IgD-negative memory B cell (primary cell): ENCODE measurements at regions not wholly inside any gene's neighbourhood (a gene's known extent, or its start where the extent isn't known, plus 50 kb on each side); places are given as distances from the start of the nearest gene placed in this dataset.

Source experiments
- H3K27ac Mint-ChIP-seq, 3 donors: one replicate each; pipeline ENCODE4 v1.8.0; 2020 to 2022; ENCODE audit warnings: mild to moderate bottlenecking in 3 of 3, mixed read lengths in 3 of 3, moderate library complexity in 1 of 3
- H3K27me3 Mint-ChIP-seq: one replicate; pipeline ENCODE4 v1.8.0; 2021; ENCODE audit warnings: mixed read lengths
- H3K36me3 Mint-ChIP-seq: one replicate; pipeline ENCODE4 v1.8.0; 2020; ENCODE audit warnings: mild to moderate bottlenecking, mixed read lengths
- H3K4me1 Mint-ChIP-seq, 3 donors: one replicate each; pipeline ENCODE4 v1.8.0; 2020 to 2022; ENCODE audit warnings: mixed read lengths in 3 of 3, mild to moderate bottlenecking in 1 of 3
- H3K4me3 Mint-ChIP-seq, 4 donors: one replicate each; pipeline ENCODE4 v1.8.0; 2020 to 2022; ENCODE audit warnings: mild to moderate bottlenecking in 4 of 4, mixed read lengths in 4 of 4, moderate library complexity in 3 of 4
- H3K9me3 Mint-ChIP-seq, 3 donors: one replicate each; pipeline ENCODE4 v1.8.0; 2020 to 2021; ENCODE audit warnings: mixed read lengths in 3 of 3, mild to moderate bottlenecking in 1 of 3

DNA sequence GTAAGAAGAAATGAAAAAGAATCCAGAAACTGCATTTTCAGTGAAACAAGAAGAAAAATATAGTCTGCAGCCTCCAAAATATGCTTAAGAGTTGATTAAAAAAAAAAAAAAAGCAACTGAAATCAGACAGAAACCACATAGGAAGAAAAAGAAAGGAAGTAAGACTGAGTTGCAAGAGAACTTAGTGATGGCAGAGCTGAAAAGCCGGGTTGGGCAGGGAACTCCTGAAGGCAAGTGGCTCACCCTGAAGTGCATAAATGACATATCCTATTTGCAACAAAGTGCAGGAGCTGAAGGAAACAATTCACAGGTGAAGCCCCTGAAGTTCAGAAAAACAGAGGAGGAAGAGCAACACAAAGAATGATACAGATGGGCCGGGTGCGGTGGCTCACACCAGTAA, 108.8 kb upstream of the SLC25A36 start:
- H3K4me1 Mint-ChIP-seq: peaks cover 5 to 9% (median 6%) of the 10 kb centered on the region in 3 donors
- peaks cover 5% of the 10 kb centered on the region for H3K27me3 Mint-ChIP-seq
- peaks cover 2% of the 10 kb centered on the region for H3K36me3 Mint-ChIP-seq
- peak overlapping the region in 2 of 4 donors; percentile 75 to 77 for H3K4me3 Mint-ChIP-seq
- H3K27ac Mint-ChIP-seq: no peak overlapping the region
- H3K9me3 Mint-ChIP-seq: peaks cover 0 to 4% (median 0%) of the 10 kb centered on the region in 3 donors

DNA sequence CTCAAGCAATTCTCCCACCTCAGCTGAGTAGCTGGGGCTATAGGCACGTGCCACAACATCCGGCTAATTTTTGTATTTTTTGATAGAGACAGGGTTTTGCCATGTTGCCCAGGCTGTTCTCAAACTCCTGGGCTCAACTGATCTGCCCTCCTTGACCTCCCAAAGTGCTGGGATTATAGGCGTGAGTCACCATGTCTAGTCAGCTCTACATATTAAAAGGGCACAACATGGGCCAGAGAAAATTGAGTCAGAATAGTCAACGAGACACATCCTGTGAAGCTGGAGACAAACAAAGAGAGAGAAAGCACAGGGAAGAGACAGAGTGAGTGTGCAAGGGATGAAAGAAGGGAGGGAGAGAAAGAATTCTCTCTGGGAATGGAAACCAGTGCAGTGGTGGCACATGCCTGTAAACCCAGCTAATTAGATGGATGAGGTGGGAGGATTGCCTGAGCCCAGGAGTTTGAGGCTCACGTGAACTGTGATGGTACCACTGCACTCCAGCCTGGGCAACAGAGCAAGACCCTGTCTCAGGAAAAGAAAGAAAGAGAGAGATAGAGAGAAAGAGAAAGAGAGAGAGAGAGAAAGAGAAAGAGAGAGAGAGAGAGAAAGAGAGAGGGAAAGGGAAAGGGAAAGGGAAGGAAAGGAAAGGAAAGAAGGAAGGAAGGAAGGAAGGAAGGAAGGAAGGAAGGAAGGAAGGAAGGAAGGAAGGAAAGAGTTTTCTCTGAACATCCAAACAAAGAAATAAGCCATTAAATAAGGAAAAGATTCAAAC, 107.2 kb upstream of the SLC25A36 start:
- Mint-ChIP-seq H3K36me3 (peaks cover 2% of the 10 kb centered on the region), H3K9me3 (peaks cover 0 to 6% (median 0%) of the 10 kb centered on the region in 3 donors), H3K4me3 (no peak overlapping the region), H3K27me3 (peaks cover 5% of the 10 kb centered on the region), H3K4me1 (peaks cover 5 to 9% (median 6%) of the 10 kb centered on the region in 3 donors), H3K27ac (peak overlapping the region in 1 of 3 donors; percentile 65)

DNA sequence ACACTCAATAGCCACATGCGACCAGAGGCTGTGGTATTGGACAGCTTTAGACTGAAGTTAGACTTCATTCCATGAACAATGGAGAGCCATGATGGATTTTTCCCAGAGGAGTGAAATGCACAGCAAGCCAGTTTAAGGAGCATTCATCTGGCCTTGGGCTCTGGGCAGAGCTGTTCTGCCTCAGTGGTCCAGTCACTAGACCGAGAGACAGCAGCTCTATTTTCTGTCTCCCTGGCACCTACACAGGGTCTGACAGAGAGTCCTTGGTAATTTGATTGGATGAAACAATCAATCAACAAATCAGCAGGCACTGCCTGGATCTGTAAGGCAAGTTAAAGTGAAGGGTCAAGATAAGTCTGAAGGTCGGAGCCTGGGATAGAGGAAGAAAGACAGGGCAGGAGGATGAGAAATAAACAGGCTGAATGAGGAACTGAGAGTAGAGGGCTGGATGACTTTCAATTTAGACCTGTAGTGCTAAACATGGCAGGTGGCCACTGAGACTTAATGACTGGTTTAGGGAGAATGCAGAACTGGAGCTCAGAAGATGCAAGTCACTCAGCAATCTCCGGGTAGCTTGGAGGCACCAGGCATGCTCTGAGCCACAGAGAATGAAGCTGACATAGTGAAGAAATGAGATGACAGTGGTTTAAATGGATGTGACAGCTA, 98.5 kb upstream of the SLC25A36 start:
- Mint-ChIP-seq H3K27ac (no peak overlapping the region), H3K27me3 (peaks cover 4% of the 10 kb centered on the region), H3K4me1 (peaks cover 15 to 24% (median 19%) of the 10 kb centered on the region in 3 donors), H3K4me3 (peak overlapping the region in 3 of 4 donors; percentile 34 to 90 (median 87)), H3K9me3 (peaks cover 0 to 2% (median 0%) of the 10 kb centered on the region in 3 donors), H3K36me3 (no peaks in the 10 kb centered on the region)

DNA sequence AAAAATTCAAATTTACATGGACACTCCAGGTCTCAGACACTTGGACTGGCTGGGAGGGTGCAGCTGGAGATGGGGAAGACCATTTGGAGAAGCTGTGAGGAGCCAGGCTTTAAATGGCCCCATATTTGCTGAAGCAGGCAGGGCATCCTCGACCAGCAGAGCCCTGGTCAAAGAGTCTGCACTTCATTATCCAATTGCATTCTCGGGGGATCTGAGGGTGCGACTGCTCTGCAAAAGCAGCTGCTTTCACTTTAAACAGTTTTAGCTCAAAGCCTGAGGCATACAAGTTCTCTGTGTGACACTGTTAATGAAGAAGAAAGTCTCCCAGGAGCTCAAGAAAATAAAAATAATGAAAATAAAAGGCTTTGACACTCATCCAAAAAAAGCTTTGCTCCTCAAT, 98.0 kb upstream of the SLC25A36 start:
- no peaks in the 10 kb centered on the region for H3K36me3 Mint-ChIP-seq
- H3K4me3 Mint-ChIP-seq: peak overlapping the region in 3 of 4 donors; percentile 34 to 90 (median 87)
- peaks cover 4% of the 10 kb centered on the region for H3K27me3 Mint-ChIP-seq
- H3K27ac Mint-ChIP-seq: no peak overlapping the region
- H3K9me3 Mint-ChIP-seq: no peaks in the 10 kb centered on the region
- peaks cover 15 to 24% (median 19%) of the 10 kb centered on the region in 3 donors for H3K4me1 Mint-ChIP-seq

DNA sequence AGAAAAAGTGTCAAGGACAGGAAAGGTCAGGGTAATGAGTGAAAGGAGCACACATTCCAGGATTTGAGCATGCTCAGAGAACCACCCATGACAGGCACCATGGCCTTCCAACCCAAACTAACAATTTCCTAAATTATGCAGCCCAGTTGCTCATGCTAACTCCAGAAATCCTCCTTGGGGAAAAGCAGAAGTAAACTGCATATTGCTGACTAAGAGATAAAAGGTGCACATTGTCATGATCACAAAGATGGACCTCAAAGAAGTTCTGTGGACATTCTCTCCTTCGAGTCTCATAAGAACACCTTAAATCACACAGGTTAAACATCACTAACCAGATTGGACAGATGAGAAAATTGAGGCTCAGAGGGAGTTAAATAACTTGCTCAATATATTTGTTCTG, 97.6 kb upstream of the SLC25A36 start:
- no peaks in the 10 kb centered on the region for H3K36me3 Mint-ChIP-seq
- no peak overlapping the region for H3K27ac Mint-ChIP-seq
- no peaks in the 10 kb centered on the region for H3K9me3 Mint-ChIP-seq
- H3K4me1 Mint-ChIP-seq: peaks cover 15 to 24% (median 19%) of the 10 kb centered on the region in 3 donors
- peak overlapping the region in 1 of 4 donors; percentile 71 for H3K4me3 Mint-ChIP-seq
- peaks cover 6% of the 10 kb centered on the region for H3K27me3 Mint-ChIP-seq

DNA sequence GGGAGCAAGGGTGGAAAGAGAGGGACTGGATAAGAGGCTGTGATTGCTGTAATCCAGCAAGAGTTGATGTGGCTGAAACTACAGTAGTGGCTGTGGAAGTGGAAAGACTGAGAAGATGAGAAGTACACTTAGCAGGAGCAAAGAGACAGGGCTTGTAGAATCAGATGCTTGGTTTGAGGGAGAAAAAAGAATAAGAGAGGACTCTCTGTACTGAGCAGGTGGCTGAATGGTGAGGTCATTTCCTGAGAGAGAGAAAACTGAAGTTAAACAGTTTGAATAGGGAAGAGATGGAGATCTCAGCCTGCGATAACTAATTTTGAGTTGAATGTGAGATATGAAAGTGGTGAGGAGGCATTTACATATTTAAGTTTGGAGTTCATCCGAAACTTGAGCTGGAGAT, 95.8 kb upstream of the SLC25A36 start:
- peak overlapping the region in 1 of 3 donors; percentile 0 for H3K27ac Mint-ChIP-seq
- H3K4me1 Mint-ChIP-seq: peaks cover 15 to 24% (median 19%) of the 10 kb centered on the region in 3 donors
- peaks cover 10% of the 10 kb centered on the region for H3K27me3 Mint-ChIP-seq
- H3K4me3 Mint-ChIP-seq: peak overlapping the region in 2 of 4 donors; percentile 37 to 76
- H3K9me3 Mint-ChIP-seq: no peaks in the 10 kb centered on the region
- H3K36me3 Mint-ChIP-seq: no peaks in the 10 kb centered on the region

DNA sequence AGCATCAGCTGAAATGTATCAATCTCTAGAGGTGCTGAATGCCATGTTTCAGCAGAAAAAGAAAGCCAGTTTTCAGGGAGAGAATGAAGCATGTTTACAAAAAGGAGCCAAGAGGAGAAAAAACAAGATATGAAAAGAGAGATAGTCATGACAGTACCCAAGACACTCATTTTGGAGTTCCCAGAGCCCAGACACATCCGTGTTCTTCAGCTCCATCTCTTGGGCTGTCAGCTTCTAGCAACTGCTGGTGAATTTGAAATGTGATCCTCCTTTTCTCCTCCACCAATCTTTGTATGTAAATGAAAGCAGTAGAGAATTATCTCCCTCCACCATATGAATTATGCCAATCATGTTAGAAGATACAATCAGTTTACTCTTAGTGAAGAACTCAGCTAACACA, 93.0 kb upstream of the SLC25A36 start:
- H3K4me1 Mint-ChIP-seq: peaks cover 10 to 15% (median 12%) of the 10 kb centered on the region in 3 donors
- H3K27ac Mint-ChIP-seq: no peak overlapping the region
- peaks cover 9% of the 10 kb centered on the region for H3K27me3 Mint-ChIP-seq
- peaks cover 3% of the 10 kb centered on the region for H3K36me3 Mint-ChIP-seq
- H3K9me3 Mint-ChIP-seq: peaks cover 0 to 6% (median 0%) of the 10 kb centered on the region in 3 donors
- no peak overlapping the region for H3K4me3 Mint-ChIP-seq

DNA sequence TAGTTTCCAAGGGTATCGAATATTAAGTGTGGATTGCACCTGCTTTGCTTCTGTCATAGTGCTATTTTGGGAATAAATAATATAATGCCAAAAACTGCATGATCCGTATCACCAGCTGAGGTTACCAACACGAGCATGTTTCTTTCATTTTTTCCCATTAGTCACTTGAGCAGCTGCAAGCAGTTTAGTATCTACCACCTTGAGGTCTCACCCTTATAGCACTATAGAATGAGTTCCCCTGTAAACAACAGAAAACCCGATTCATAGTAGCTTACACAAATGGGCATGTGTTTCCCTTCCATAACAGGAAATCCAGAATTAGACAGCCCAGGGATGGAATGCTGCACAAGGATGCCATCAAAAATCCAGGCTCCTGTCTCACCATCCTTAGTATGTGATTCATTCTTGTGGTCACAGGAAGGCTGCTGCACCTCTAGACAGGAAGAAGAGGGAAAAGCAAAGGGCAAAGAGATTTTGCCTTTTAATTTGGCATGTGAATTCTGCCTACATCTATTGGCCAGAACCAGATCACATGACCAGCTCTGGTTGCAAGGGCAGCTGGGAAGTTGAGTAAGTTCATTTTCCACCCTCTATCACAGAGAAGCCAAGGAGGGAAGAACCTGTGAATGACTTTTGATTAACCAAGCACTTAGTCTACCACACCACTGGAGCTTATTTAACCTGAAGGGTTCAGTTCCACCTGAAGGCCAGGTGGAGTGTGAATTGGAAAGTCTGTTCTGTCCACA, 91.3 kb upstream of the SLC25A36 start:
- Mint-ChIP-seq H3K4me3 (no peak overlapping the region), H3K4me1 (peaks cover 6 to 9% (median 7%) of the 10 kb centered on the region in 3 donors), H3K9me3 (peaks cover 0 to 6% (median 0%) of the 10 kb centered on the region in 3 donors), H3K36me3 (peaks cover 3% of the 10 kb centered on the region), H3K27me3 (peaks cover 9% of the 10 kb centered on the region), H3K27ac (no peak overlapping the region)

DNA sequence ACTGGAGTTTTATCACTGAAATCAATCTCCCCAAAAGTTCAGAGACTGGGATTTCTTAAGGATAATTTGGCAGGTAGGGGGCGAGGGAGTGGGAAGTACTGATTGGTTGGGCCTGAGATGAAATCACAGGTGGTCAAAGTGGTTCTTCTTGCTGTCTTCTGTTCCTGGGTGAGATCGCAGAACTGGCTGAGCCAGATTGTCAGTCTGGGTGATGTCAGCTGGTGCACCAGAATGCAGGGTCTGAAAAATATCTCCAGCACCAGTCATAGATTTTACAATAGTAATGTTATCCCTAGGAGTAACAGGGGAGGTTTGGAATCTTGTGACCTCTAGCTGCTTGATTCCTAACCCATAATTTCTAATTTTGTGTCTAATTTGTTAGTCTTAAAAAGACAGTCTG, 86.7 kb upstream of the SLC25A36 start:
- Mint-ChIP-seq H3K27me3 (no peaks in the 10 kb centered on the region), H3K9me3 (peaks cover 0 to 6% (median 0%) of the 10 kb centered on the region in 3 donors), H3K4me1 (no peaks in the 10 kb centered on the region), H3K36me3 (peaks cover 3% of the 10 kb centered on the region), H3K4me3 (no peak overlapping the region), H3K27ac (no peak overlapping the region)

DNA sequence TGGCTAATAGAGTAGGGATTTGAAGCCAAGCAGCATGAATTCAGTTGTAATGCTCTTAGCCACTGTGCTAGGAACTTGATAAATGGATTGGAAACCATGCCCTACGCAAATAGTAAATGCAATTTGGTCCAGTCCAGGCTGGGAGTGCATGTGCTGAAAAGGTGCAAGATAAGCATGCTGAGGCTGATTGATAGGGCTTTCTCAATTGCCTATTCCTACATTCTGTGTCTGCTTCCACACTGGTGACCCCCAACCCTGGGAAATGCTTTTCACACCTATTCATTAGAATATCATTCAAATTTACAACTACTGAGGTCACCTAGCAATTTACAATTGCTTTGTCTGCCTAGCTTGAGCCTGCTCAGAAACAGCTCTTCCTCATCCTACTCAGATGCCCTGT, 84.7 kb upstream of the SLC25A36 start:
- peaks cover 4% of the 10 kb centered on the region for H3K36me3 Mint-ChIP-seq
- H3K27me3 Mint-ChIP-seq: no peaks in the 10 kb centered on the region
- no peak overlapping the region for H3K27ac Mint-ChIP-seq
- H3K9me3 Mint-ChIP-seq: peaks cover 0 to 4% (median 0%) of the 10 kb centered on the region in 3 donors
- H3K4me3 Mint-ChIP-seq: no peak overlapping the region
- no peaks in the 10 kb centered on the region for H3K4me1 Mint-ChIP-seq

DNA sequence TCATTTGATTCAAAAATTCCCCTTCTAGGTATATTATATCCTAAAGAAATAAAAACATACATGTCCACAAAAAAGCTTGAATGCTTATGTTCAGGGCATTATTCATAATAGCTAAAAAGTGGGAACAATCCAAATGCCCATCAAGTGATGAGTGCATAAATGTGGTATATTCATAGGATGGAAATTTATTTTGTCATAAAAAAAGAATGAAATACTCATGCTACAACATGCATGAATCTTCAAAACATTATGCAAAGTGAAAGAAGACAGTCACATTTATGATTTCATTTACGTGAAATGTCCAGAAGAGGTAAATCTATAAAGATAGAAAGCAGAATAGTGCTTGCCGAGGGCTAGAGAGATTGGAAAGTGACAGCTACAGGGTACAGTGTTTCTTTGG, 83.6 kb upstream of the SLC25A36 start:
- peaks cover 4% of the 10 kb centered on the region for H3K36me3 Mint-ChIP-seq
- no peaks in the 10 kb centered on the region for H3K27me3 Mint-ChIP-seq
- no peak overlapping the region for H3K27ac Mint-ChIP-seq
- no peaks in the 10 kb centered on the region for H3K9me3 Mint-ChIP-seq
- no peak overlapping the region for H3K4me3 Mint-ChIP-seq
- H3K4me1 Mint-ChIP-seq: no peaks in the 10 kb centered on the region

DNA sequence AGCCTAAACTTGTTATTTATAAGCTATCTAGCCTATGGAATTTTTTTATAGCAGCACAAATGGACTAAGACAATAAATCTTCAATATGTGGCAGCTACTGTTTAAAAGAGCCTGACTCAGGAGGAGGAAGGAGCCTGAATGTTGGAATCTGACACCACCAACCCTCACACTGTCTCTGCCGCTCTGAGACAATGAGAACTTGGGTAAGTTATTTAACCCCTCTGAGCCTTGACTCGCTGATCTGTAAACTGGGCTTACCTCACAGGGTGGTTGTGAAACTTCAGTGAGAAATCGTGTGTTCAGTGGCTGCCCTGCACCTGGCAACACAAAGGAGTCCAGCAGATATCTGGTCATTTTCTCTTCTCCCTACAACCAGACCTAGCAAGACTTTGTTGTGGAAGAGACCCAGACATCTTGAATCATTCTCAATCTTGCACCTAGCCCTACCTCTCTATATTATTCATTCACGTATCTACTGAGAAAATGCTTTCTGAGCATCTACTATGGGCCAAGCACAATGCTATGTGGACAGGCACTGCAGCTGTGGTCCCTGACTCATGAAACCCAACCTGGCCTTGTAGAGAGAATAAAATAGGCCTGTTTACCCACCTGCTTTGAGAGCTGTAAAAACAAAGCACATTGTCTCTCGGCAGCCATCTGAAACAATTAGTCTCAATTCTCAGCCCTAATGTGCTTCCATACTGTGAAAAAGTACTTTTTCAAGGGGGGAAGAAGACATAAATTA, 81.9 kb upstream of the SLC25A36 start:
- H3K36me3 Mint-ChIP-seq: peaks cover 2% of the 10 kb centered on the region
- H3K27ac Mint-ChIP-seq: no peak overlapping the region

DNA sequence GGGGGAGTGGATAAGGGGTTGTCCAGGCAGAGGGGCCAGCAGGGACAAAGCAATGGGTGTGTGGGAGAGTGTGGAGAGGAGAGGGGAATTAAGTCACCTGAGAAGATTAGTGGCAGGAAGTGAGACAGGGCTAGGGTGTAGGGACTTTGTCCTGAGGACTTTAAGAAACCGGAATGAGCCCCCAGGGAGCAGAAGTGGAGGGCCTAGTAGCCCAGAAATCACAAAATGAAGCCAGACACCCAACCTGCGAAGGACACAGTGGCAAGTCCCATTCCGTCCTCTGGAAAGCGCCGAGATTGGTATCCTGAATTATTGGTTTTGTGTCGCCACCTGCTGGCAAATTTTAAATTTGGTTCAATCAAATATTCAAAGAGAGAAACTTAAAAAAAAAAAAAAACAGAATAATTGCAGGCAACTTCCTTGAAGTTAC, 78.0 kb upstream of the SLC25A36 start:
- Mint-ChIP-seq H3K36me3 (peaks cover 2% of the 10 kb centered on the region), H3K27ac (no peak overlapping the region)

More for the DNA sequence above, 81.9 kb upstream of the SLC25A36 start:
- no peaks in the 10 kb centered on the region for H3K27me3 Mint-ChIP-seq
- peaks cover 0 to 2% (median 0%) of the 10 kb centered on the region in 3 donors for H3K4me1 Mint-ChIP-seq
- no peak overlapping the region for H3K4me3 Mint-ChIP-seq
- no peaks in the 10 kb centered on the region for H3K9me3 Mint-ChIP-seq

DNA sequence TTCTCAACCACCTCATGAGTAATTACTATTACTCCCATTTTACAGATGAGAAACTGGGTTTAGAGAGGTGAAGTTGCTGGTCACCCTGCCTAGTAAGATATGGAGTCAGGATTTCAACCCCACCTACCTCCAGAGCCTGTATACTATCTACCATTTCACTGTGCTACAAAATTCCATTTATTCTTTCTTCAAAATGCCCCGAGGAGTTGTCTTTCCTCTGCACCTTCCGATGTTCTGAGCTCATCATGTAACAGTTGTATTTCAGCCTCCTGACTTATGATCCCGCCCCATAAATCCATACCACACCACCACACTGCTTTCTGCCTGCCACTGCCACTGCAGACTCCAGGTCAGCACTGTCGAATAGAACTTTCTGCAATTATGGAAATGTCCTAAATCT, 71.3 kb upstream of the SLC25A36 start:
- H3K4me3 Mint-ChIP-seq: no peak overlapping the region
- H3K4me1 Mint-ChIP-seq: no peaks in the 10 kb centered on the region
- H3K27ac Mint-ChIP-seq: no peak overlapping the region
- peaks cover 2% of the 10 kb centered on the region for H3K36me3 Mint-ChIP-seq
- H3K27me3 Mint-ChIP-seq: peaks cover 11% of the 10 kb centered on the region
- H3K9me3 Mint-ChIP-seq: no peaks in the 10 kb centered on the region

More for the DNA sequence above, 78.0 kb upstream of the SLC25A36 start:
- H3K4me1 Mint-ChIP-seq: peaks cover 0 to 2% (median 0%) of the 10 kb centered on the region in 3 donors
- no peak overlapping the region for H3K4me3 Mint-ChIP-seq
- no peaks in the 10 kb centered on the region for H3K9me3 Mint-ChIP-seq
- H3K27me3 Mint-ChIP-seq: no peaks in the 10 kb centered on the region
